ENCODE measurements at regions not wholly inside any gene's neighbourhood (a gene's known extent, or its start where the extent isn't known, plus 50 kb on each side); places are given as distances from the start of the nearest gene placed in this dataset.

GRCh38 chr4:128590034-128590740 is 219.3 kb upstream of the JADE1 start:
- intact Hi-C loops (cut with DNase I; ENCODE audit: low total_unique reads) (loop anchor here (5.0 kb wide), 1 partner anchor 222 kb away; no protein-coding TSS in a partner anchor), in situ Hi-C loops (cut with MboI; ENCODE audit: low sequenced_read_pairs in 4 of 4) (no loop called here)
- ATAC-seq, result no peak
- Histone ChIP-seq H3K4me1 (peaks cover 23% of the 10 kb centered on the region in 2 donors), H3K4me3 (no peak overlapping the region), H3K9me3 (no peaks in the 10 kb centered on the region), H3K27ac (peak overlapping the region; percentile 71 to 83 (median 72)), H3K36me3 (no peaks in the 10 kb centered on the region), H3K27me3 (no peaks in the 10 kb centered on the region)
- DNase-seq, result no peak
- no peak for TF ChIP-seq CTCF (IDR thresholded peaks at IDR 0.05 in 4 of 5, conservative IDR thresholded peaks at IDR 0.05 in 1 of 5)
- no peak for TF ChIP-seq POLR2A (IDR thresholded peaks at IDR 0.05)

GRCh38 chr4:128589384-128589965 is 220.0 kb upstream of the JADE1 start:
- Histone ChIP-seq H3K4me3 (no peak overlapping the region), H3K4me1 (peaks cover 25 to 28% of the 10 kb centered on the region in 2 donors), H3K27me3 (no peaks in the 10 kb centered on the region), H3K9me3 (no peaks in the 10 kb centered on the region), H3K27ac (peak overlapping the region in 3 of 4 donors; percentile 71 to 83 (median 72)), H3K36me3 (no peaks in the 10 kb centered on the region)
- ATAC-seq, result no peak
- in situ Hi-C loops (cut with MboI; ENCODE audit: low sequenced_read_pairs in 4 of 4) (no loop called here), intact Hi-C loops (cut with DNase I; ENCODE audit: low total_unique reads) (loop anchor here (5.0 kb wide), 1 partner anchor 202 kb away; no protein-coding TSS in a partner anchor)
- DNase-seq, result no peak
- TF ChIP-seq POLR2A (IDR thresholded peaks at IDR 0.05) (no peak), CTCF (IDR thresholded peaks at IDR 0.05 in 4 of 5, conservative IDR thresholded peaks at IDR 0.05 in 1 of 5) (no peak)

- in situ Hi-C loops (cut with MboI; ENCODE audit: low sequenced_read_pairs in 4 of 4), result no loop called here
- no peak for ATAC-seq
- Histone ChIP-seq H3K27ac (no peak overlapping the region), H3K27me3 (no peaks in the 10 kb centered on the region), H3K4me3 (no peak overlapping the region), H3K9me3 (no peaks in the 10 kb centered on the region), H3K36me3 (no peaks in the 10 kb centered on the region), H3K4me1 (peaks cover 35 to 41% of the 10 kb centered on the region in 2 donors)
- TF ChIP-seq POLR2A (IDR thresholded peaks at IDR 0.05), result no peak
- TF ChIP-seq CTCF (IDR thresholded peaks at IDR 0.05 in 4 of 5, conservative IDR thresholded peaks at IDR 0.05 in 1 of 5), result no peak
- DNase-seq, result no peak
- intact Hi-C loops (cut with DNase I; ENCODE audit: low total_unique reads), result loop anchor here (5.0 kb wide), 1 partner anchor 200 kb away; no protein-coding TSS in a partner anchor
Observed at GRCh38 chr4:128587382-128587781, 222.1 kb upstream of the JADE1 start.

- DNase-seq, result peak; percentile 72 to 93
- TF ChIP-seq CTCF (IDR thresholded peaks at IDR 0.05 in 4 of 5, conservative IDR thresholded peaks at IDR 0.05 in 1 of 5) (no peak), POLR2A (IDR thresholded peaks at IDR 0.05) (no peak)
- H3K36me3 ChIP-seq, result no peaks in the 10 kb centered on the region
- H3K27me3 ChIP-seq, result no peaks in the 10 kb centered on the region
- peaks cover 12 to 18% of the 10 kb centered on the region in 2 donors for H3K4me1 ChIP-seq
- in situ Hi-C loops (cut with MboI; ENCODE audit: low sequenced_read_pairs in 4 of 4) (no loop called here), intact Hi-C loops (cut with DNase I; ENCODE audit: low total_unique reads) (no loop called here)
- H3K27ac ChIP-seq, result peak overlapping the region; percentile 76 to 85 (median 77)
- H3K9me3 ChIP-seq, result no peaks in the 10 kb centered on the region
- H3K4me3 ChIP-seq, result no peak overlapping the region
- peak; percentile 90 to 99 for ATAC-seq
Observed at GRCh38 chr4:128583753-128584712, 225.5 kb upstream of the JADE1 start.

Data from gastrocnemius medialis (tissue), 4 donors.